ENCODE measurements at regions not wholly inside any gene's neighbourhood (a gene's known extent, or its start where the extent isn't known, plus 50 kb on each side); places are given as distances from the start of the nearest gene placed in this dataset.

DNA sequence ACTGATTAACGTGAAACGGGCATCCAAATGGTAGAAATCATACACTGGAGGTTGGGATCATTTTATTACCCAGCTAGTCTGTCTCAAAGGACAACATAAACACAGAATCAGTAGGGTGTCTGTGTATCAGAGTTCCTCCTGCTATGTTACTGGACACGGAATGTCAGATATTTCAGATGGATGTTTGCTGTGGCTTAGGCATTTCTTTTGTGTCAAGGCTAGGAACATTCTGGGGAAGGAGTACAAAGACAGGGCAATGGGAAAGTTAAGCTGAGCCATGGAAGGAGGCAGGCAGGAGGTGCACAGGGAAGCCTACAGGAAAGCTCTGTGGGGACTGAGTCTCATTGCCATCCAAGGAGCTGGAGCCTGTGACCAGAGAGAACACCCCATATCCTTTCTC lies 254.6 kb downstream of the C12orf75 start:
- no peaks in the 10 kb centered on the region for H4K20me1 ChIP-seq (ENCODE audit: control insufficient read depth, insufficient read depth)
- DNase-seq (ENCODE audit: low read depth, low spot score) = no peak
- ChIA-PET CTCF (no interaction called here), POLR2A (no interaction called here), SMC1A (ENCODE audit: uncharacterized antibody, unreplicated experiment) (interaction anchor here (1.1 kb wide), 1 partner anchor 15 kb away, joined by 3 read pairs; no protein-coding TSS in a partner anchor), RAD21 (ENCODE audit: unreplicated experiment) (no interaction called here)
- H3K27ac ChIP-seq (ENCODE audit: control insufficient read depth, insufficient read depth) = no peak overlapping the region
- H3K79me2 ChIP-seq (ENCODE audit: control insufficient read depth, insufficient read depth, low read length) = no peaks in the 10 kb centered on the region
- 4% methylated on average over 3 of the region's 3 CpGs for WGBS (ENCODE audit: insufficient coverage, insufficient replicate concordance, low lambda C conversion rate, missing lambda C conversion rate)
- in situ Hi-C loops (cut with MboI) (no loop called here), intact Hi-C loops (cut with micrococcal nuclease; ENCODE audit: unreplicated experiment) (no loop called here)
- H3K9ac ChIP-seq (ENCODE audit: control insufficient read depth, insufficient read depth, low read length) = no peak overlapping the region
- no peaks in the 10 kb centered on the region for H3K27me3 ChIP-seq (replicated peaks in 1 of 2; ENCODE audit: control insufficient read depth in 2 of 2, insufficient read depth in 2 of 2, low read length in 1 of 2)
- H3K4me1 ChIP-seq (ENCODE audit: control insufficient read depth, insufficient read depth, low read length) = no peaks in the 10 kb centered on the region
- ATAC-seq = no peak
- no peak overlapping the region for H3K4me2 ChIP-seq (ENCODE audit: control insufficient read depth, insufficient read depth)
- no peak for TF ChIP-seq CHD2 (IDR thresholded peaks at IDR 0.05; ENCODE audit: borderline replicate concordance, low read depth, low read length)
- TF ChIP-seq, protein P1, sequence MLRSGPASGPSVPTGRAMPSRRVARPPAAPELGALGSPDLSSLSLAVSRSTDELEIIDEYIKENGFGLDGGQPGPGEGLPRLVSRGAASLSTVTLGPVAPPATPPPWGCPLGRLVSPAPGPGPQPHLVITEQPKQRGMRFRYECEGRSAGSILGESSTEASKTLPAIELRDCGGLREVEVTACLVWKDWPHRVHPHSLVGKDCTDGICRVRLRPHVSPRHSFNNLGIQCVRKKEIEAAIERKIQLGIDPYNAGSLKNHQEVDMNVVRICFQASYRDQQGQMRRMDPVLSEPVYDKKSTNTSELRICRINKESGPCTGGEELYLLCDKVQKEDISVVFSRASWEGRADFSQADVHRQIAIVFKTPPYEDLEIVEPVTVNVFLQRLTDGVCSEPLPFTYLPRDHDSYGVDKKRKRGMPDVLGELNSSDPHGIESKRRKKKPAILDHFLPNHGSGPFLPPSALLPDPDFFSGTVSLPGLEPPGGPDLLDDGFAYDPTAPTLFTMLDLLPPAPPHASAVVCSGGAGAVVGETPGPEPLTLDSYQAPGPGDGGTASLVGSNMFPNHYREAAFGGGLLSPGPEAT (IDR thresholded peaks at IDR 0.05; ENCODE audit: low read depth) = no peak
- no peak for TF ChIP-seq CBX3 (IDR thresholded peaks at IDR 0.05; ENCODE audit: borderline replicate concordance, low read depth)
- no peak for TF ChIP-seq ATF7 (IDR thresholded peaks at IDR 0.05; ENCODE audit: low read depth)
- TF ChIP-seq CBFB (IDR thresholded peaks at IDR 0.05; ENCODE audit: low read depth) = no peak
- no peak for TF ChIP-seq HCFC1 (IDR thresholded peaks at IDR 0.05; ENCODE audit: low read length)
- no peak for TF ChIP-seq POLR2A (IDR thresholded peaks at IDR 0.05; ENCODE audit: low read depth, low read length)
- TF ChIP-seq, protein P2, sequence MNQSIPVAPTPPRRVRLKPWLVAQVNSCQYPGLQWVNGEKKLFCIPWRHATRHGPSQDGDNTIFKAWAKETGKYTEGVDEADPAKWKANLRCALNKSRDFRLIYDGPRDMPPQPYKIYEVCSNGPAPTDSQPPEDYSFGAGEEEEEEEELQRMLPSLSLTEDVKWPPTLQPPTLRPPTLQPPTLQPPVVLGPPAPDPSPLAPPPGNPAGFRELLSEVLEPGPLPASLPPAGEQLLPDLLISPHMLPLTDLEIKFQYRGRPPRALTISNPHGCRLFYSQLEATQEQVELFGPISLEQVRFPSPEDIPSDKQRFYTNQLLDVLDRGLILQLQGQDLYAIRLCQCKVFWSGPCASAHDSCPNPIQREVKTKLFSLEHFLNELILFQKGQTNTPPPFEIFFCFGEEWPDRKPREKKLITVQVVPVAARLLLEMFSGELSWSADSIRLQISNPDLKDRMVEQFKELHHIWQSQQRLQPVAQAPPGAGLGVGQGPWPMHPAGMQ (IDR thresholded peaks at IDR 0.05; ENCODE audit: borderline replicate concordance) = no peak
- TF ChIP-seq YY1 (IDR thresholded peaks at IDR 0.05; ENCODE audit: low read depth, low read length) = no peak
- TF ChIP-seq MTA3 (IDR thresholded peaks at IDR 0.05; ENCODE audit: borderline replicate concordance, low read length) = no peak
- TF ChIP-seq, protein P3, sequence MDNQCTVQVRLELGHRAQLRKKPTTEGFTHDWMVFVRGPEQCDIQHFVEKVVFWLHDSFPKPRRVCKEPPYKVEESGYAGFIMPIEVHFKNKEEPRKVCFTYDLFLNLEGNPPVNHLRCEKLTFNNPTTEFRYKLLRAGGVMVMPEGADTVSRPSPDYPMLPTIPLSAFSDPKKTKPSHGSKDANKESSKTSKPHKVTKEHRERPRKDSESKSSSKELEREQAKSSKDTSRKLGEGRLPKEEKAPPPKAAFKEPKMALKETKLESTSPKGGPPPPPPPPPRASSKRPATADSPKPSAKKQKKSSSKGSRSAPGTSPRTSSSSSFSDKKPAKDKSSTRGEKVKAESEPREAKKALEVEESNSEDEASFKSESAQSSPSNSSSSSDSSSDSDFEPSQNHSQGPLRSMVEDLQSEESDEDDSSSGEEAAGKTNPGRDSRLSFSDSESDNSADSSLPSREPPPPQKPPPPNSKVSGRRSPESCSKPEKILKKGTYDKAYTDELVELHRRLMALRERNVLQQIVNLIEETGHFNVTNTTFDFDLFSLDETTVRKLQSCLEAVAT (IDR thresholded peaks at IDR 0.05) = no peak
- no peak for TF ChIP-seq ETV6 (conservative IDR thresholded peaks at IDR 0.05 in 1 of 2, IDR thresholded peaks at IDR 0.05 in 1 of 2; ENCODE audit: borderline replicate concordance in 1 of 2, low read depth in 1 of 2)
- TF ChIP-seq CHD4 (IDR thresholded peaks at IDR 0.05) = no peak
- no peak for TF ChIP-seq SMC3 (IDR thresholded peaks at IDR 0.05; ENCODE audit: borderline replicate concordance, low read length)
- TF ChIP-seq, protein P4, sequence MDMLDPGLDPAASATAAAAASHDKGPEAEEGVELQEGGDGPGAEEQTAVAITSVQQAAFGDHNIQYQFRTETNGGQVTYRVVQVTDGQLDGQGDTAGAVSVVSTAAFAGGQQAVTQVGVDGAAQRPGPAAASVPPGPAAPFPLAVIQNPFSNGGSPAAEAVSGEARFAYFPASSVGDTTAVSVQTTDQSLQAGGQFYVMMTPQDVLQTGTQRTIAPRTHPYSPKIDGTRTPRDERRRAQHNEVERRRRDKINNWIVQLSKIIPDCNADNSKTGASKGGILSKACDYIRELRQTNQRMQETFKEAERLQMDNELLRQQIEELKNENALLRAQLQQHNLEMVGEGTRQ (IDR thresholded peaks at IDR 0.05; ENCODE audit: borderline replicate concordance, low read depth, low read length) = no peak
- TF ChIP-seq STAT1 (conservative IDR thresholded peaks at IDR 0.05) = no peak
- no peak overlapping the region for H3K4me3 ChIP-seq
- no peaks in the 10 kb centered on the region for H3K9me3 ChIP-seq (replicated peaks; ENCODE audit: control insufficient read depth, insufficient read depth, low read length)
- no peak for FAIRE-seq
- no peaks in the 10 kb centered on the region for H3K36me3 ChIP-seq (ENCODE audit: control insufficient read depth in 2 of 2, insufficient read depth in 2 of 2, low read length in 1 of 2)
- no TSS peak for BruUV-seq (replicated peaks)
- no peak overlapping the region for H2AFZ ChIP-seq (ENCODE audit: control insufficient read depth, low read depth, low read length)
